Natural killer cell (primary cell): ENCODE measurements at regions not wholly inside any gene's neighbourhood (a gene's known extent, or its start where the extent isn't known, plus 50 kb on each side); places are given as distances from the start of the nearest gene placed in this dataset.

Experiments used
- ATAC-seq, 3 donors: fragments of 150-1000 bp in 2 of 3; fragments of 200-7000 bp in 1 of 3; cut with Tn5 transposase; 1 replicate in 1 of 3; 2 replicates in 2 of 3; pipeline ENCODE4 v1.10.0; 2021; ENCODE audit warnings: mild to moderate bottlenecking in 2 of 3, moderate library complexity in 2 of 3
- DNase-seq, 2 donors: peaks; one replicate each; pipeline versions ENCODE4 v3.0.0 to v3.0.0-alpha.2; 2013 to 2021; ENCODE audit warnings: mixed read lengths in 1 of 2
- H3K27ac ChIP-seq: one replicate; pipeline ENCODE4 v1.5.1; 2013; ENCODE audit warnings: mild to moderate bottlenecking, low read length
- H3K27me3 ChIP-seq: one replicate; pipeline ENCODE4 v1.6.1; 2013; ENCODE audit warnings: low read length; ENCODE audit not compliant: control insufficient read depth, insufficient read depth
- H3K36me3 ChIP-seq: one replicate; pipeline ENCODE4 v1.6.1; 2013; ENCODE audit warnings: low read length; ENCODE audit not compliant: control insufficient read depth, insufficient read depth
- H3K4me1 ChIP-seq: one replicate; pipeline ENCODE4 v1.6.1; 2013; ENCODE audit warnings: low read length; ENCODE audit not compliant: control insufficient read depth, insufficient read depth
- H3K4me3 ChIP-seq: one replicate; pipeline ENCODE4 v1.5.1; 2013; ENCODE audit warnings: low read length
- H3K9me3 ChIP-seq: one replicate; pipeline ENCODE4 v1.6.1; 2013; ENCODE audit warnings: low read length; ENCODE audit not compliant: control insufficient read depth, insufficient read depth
- H3K27ac Mint-ChIP-seq, 2 donors: one replicate each; pipeline ENCODE4 v1.8.0; 2022; ENCODE audit warnings: mild to moderate bottlenecking in 2 of 2, mixed read lengths in 2 of 2, moderate library complexity in 1 of 2
- H3K27me3 Mint-ChIP-seq, 2 donors: one replicate each; pipeline ENCODE4 v1.8.0; 2022; ENCODE audit warnings: low read depth in 2 of 2, mixed read lengths in 2 of 2
- H3K36me3 Mint-ChIP-seq: one replicate; pipeline ENCODE4 v1.8.0; 2022; ENCODE audit warnings: mixed read lengths
- H3K4me1 Mint-ChIP-seq, 2 donors: one replicate each; pipeline ENCODE4 v1.8.0; 2022; ENCODE audit warnings: mixed read lengths in 2 of 2
- H3K4me3 Mint-ChIP-seq: one replicate; pipeline ENCODE4 v1.8.0; 2022; ENCODE audit warnings: mild to moderate bottlenecking, moderate library complexity, mixed read lengths
- H3K9me3 Mint-ChIP-seq, 2 donors: one replicate each; pipeline ENCODE4 v1.8.0; 2022; ENCODE audit warnings: mixed read lengths in 2 of 2
- CTCF ChIP-seq: fragments of 200-600 bp; IDR thresholded peaks from one replicate; pipeline ENCODE4 v1.8.0; 2022; ENCODE audit warnings: antibody characterized with exemption
- WGBS: methylation state at CpG from one replicate; pipeline ENCODE4 v1.1.7; 2013; ENCODE audit warnings: missing lambda C conversion rate; ENCODE audit not compliant: insufficient coverage; 5-methylcytosine and 5-hydroxymethylcytosine counted together
- intact Hi-C: fragments of 100-400 bp; cut with micrococcal nuclease; formaldehyde crosslinking; loops from one replicate; pipeline ENCODE4 v1.14.2; 2022

- H3K4me3 ChIP-seq, result no peak overlapping the region
- Mint-ChIP-seq H3K27me3 (peaks cover 0 to 9% of the 10 kb centered on the region in 2 donors), H3K4me3 (no peak overlapping the region), H3K4me1 (no peaks in the 10 kb centered on the region), H3K9me3 (peaks cover 0 to 2% of the 10 kb centered on the region in 2 donors), H3K27ac (no peak overlapping the region), H3K36me3 (no peaks in the 10 kb centered on the region)
- no peak overlapping the region for H3K27ac ChIP-seq
- H3K36me3 ChIP-seq, result no peaks in the 10 kb centered on the region
- no peaks in the 10 kb centered on the region for H3K9me3 ChIP-seq
- ATAC-seq (no peak), DNase-seq (no peak)
- TF ChIP-seq CTCF, result no peak
- H3K27me3 ChIP-seq, result no peaks in the 10 kb centered on the region
- 79% methylated on average over 2 of the region's 2 CpGs for WGBS
- intact Hi-C loops, result no loop called here
- H3K4me1 ChIP-seq, result no peaks in the 10 kb centered on the region
These were observed 53.2 kb upstream of the MRTFB start for GRCh38 chr16:14017886-14018285.

GRCh38 chr16:14018851-14019250, 52.3 kb upstream of the MRTFB start:
- no peaks in the 10 kb centered on the region for H3K36me3 ChIP-seq
- no peak overlapping the region for H3K27ac ChIP-seq
- H3K27me3 Mint-ChIP-seq, result peaks cover 0 to 9% of the 10 kb centered on the region in 2 donors
- H3K4me3 Mint-ChIP-seq, result no peak overlapping the region
- no peaks in the 10 kb centered on the region for H3K4me1 ChIP-seq
- DNase-seq, result no peak
- no peak overlapping the region for H3K4me3 ChIP-seq
- H3K9me3 Mint-ChIP-seq, result peaks cover 0 to 2% of the 10 kb centered on the region in 2 donors
- H3K27ac Mint-ChIP-seq, result no peak overlapping the region
- no peak for ATAC-seq
- no peaks in the 10 kb centered on the region for H3K4me1 Mint-ChIP-seq
- no peak for TF ChIP-seq CTCF
- no peaks in the 10 kb centered on the region for H3K27me3 ChIP-seq
- H3K9me3 ChIP-seq, result no peaks in the 10 kb centered on the region
- H3K36me3 Mint-ChIP-seq, result no peaks in the 10 kb centered on the region
- intact Hi-C loops, result no loop called here
- WGBS, result 93% methylated on average over 4 of the region's 4 CpGs

- Mint-ChIP-seq H3K4me3 (no peak overlapping the region), H3K9me3 (peaks cover 0 to 2% of the 10 kb centered on the region in 2 donors), H3K4me1 (no peaks in the 10 kb centered on the region), H3K27me3 (peaks cover 0 to 9% of the 10 kb centered on the region in 2 donors), H3K27ac (no peak overlapping the region), H3K36me3 (no peaks in the 10 kb centered on the region)
- no peaks in the 10 kb centered on the region for H3K27me3 ChIP-seq
- no peak overlapping the region for H3K4me3 ChIP-seq
- no peaks in the 10 kb centered on the region for H3K36me3 ChIP-seq
- no peaks in the 10 kb centered on the region for H3K4me1 ChIP-seq
- ATAC-seq, result no peak
- H3K9me3 ChIP-seq, result no peaks in the 10 kb centered on the region
- 98% methylated on average over 2 of the region's 2 CpGs for WGBS
- DNase-seq, result no peak
- H3K27ac ChIP-seq, result no peak overlapping the region
- intact Hi-C loops, result loop anchor here (10.0 kb wide), 1 partner anchor 45 kb away; no protein-coding TSS in a partner anchor
- TF ChIP-seq CTCF, result no peak
These were observed 51.0 kb upstream of the MRTFB start for GRCh38 chr16:14020141-14020540.
